GM23338 (cell line): ENCODE measurements at regions not wholly inside any gene's neighbourhood (a gene's known extent, or its start where the extent isn't known, plus 50 kb on each side); places are given as distances from the start of the nearest gene placed in this dataset.

Experiments used
- ATAC-seq: fragments of 200-7000 bp; cut with Tn5 transposase; 3 replicates; pipeline ENCODE4 v1.9.1; 2020
- DNase-seq: peaks from one replicate; pipeline ENCODE4 v3.0.0-alpha.2; 2015; ENCODE audit warnings: low spot score
- H2AFZ ChIP-seq: fragments of 200-600 bp; sonication (generic); 2 replicates; pipeline ENCODE4 v1.8.0; 2016; ENCODE audit warnings: antibody characterized with exemption, mild to moderate bottlenecking, moderate library complexity
- H3F3A ChIP-seq: fragments of 200-600 bp; sonication (generic); replicated peaks from 2 replicates; pipeline ENCODE4 v1.8.0; 2017; ENCODE audit warnings: antibody characterized with exemption, mixed run types, low read depth
- H3K27ac ChIP-seq: fragments of 200-600 bp; sonication (generic); 2 replicates; pipeline ENCODE4 v1.6.1; 2016; ENCODE audit warnings: low read depth
- H3K27me3 ChIP-seq: fragments of 200-600 bp; sonication (generic); 2 replicates; pipeline ENCODE4 v1.8.0; 2016; ENCODE audit warnings: mild to moderate bottlenecking, mixed run types, moderate library complexity; ENCODE audit not compliant: insufficient read depth
- H3K36me3 ChIP-seq: fragments of 200-600 bp; sonication (generic); 2 replicates; pipeline ENCODE4 v1.8.0; 2016; ENCODE audit warnings: mild to moderate bottlenecking; ENCODE audit not compliant: insufficient read depth
- H3K4me1 ChIP-seq: fragments of 200-600 bp; sonication (generic); 2 replicates; pipeline ENCODE4 v1.8.0; 2016; ENCODE audit warnings: mild to moderate bottlenecking, moderate library complexity; ENCODE audit not compliant: insufficient read depth
- H3K4me2 ChIP-seq: fragments of 200-600 bp; sonication (generic); 2 replicates; pipeline ENCODE4 v1.7.1; 2017; ENCODE audit warnings: mixed run types
- H3K4me3 ChIP-seq: fragments of 200-600 bp; sonication (generic); 2 replicates; pipeline ENCODE4 v1.6.1; 2016; ENCODE audit warnings: mixed run types
- H3K79me2 ChIP-seq: fragments of 200-600 bp; sonication (generic); replicated peaks from 2 replicates; pipeline ENCODE4 v1.8.0; 2017; ENCODE audit warnings: mild to moderate bottlenecking; ENCODE audit not compliant: insufficient read depth
- H3K9me2 ChIP-seq: fragments of 200-600 bp; sonication (generic); 2 replicates; pipeline ENCODE4 v1.8.0; 2017; ENCODE audit not compliant: insufficient read depth
- H4K20me1 ChIP-seq: fragments of 200-600 bp; sonication (generic); replicated peaks from 2 replicates; pipeline ENCODE4 v1.8.0; 2017; ENCODE audit warnings: mild to moderate bottlenecking; ENCODE audit not compliant: insufficient read depth
- H3K27ac Mint-ChIP-seq: 2 replicates; pipeline ENCODE4 v1.8.0; 2020; ENCODE audit warnings: inconsistent platforms, mild to moderate bottlenecking, moderate library complexity, mixed read lengths
- H3K27me3 Mint-ChIP-seq: 3 replicates; pipeline ENCODE4 v1.8.0; 2022; ENCODE audit warnings: low read depth, mild to moderate bottlenecking, moderate library complexity, mixed read lengths, inconsistent platforms; ENCODE audit not compliant: insufficient read depth, poor library complexity
- H3K36me3 Mint-ChIP-seq: 3 replicates; pipeline ENCODE4 v1.8.0; 2021; ENCODE audit warnings: low read depth, mild to moderate bottlenecking, inconsistent platforms, moderate library complexity, mixed read lengths
- H3K4me1 Mint-ChIP-seq: 3 replicates; pipeline ENCODE4 v1.8.0; 2020; ENCODE audit warnings: mild to moderate bottlenecking, inconsistent platforms, mixed read lengths
- H3K4me3 Mint-ChIP-seq: 3 replicates; pipeline ENCODE4 v1.8.0; 2021; ENCODE audit warnings: moderate library complexity, mild to moderate bottlenecking, inconsistent platforms, mixed read lengths
- H3K9me3 Mint-ChIP-seq: 3 replicates; pipeline ENCODE4 v1.8.0; 2020; ENCODE audit warnings: moderate library complexity, mild to moderate bottlenecking, inconsistent platforms, mixed read lengths
- CREB1 ChIP-seq: fragments of 250-450 bp; sonication (Bioruptor Pico); IDR thresholded peaks from 2 replicates; pipeline ENCODE4 v1.5.0; 2020; ENCODE audit warnings: low read depth, mild to moderate bottlenecking, moderate library complexity
- CTCF ChIP-seq, 2 experiments: fragments of 200-600 bp in 1 of 2; sonication (generic) in 1 of 2; conservative IDR thresholded peaks; 2 replicates each; pipeline versions ENCODE4 v1.5.1 to v1.6.1; 2016 to 2017; ENCODE audit warnings: antibody characterized with exemption in 2 of 2, low read depth in 2 of 2, mild to moderate bottlenecking in 2 of 2, moderate library complexity in 1 of 2
- ETS1 ChIP-seq: IDR thresholded peaks from 2 replicates; pipeline ENCODE4 v1.6.1; 2016; ENCODE audit warnings: antibody characterized with exemption
- EZH2 ChIP-seq: fragments of 200-600 bp; sonication (generic); IDR thresholded peaks from one replicate; pipeline ENCODE4 v1.8.0; 2017; ENCODE audit warnings: antibody characterized with exemption, mild to moderate bottlenecking, low read depth; ENCODE audit not compliant: unreplicated experiment
- JUNB ChIP-seq: IDR thresholded peaks from one replicate; pipeline ENCODE4 v1.6.1; 2016; ENCODE audit warnings: antibody characterized with exemption; ENCODE audit not compliant: unreplicated experiment
- NANOG ChIP-seq: IDR thresholded peaks from 2 replicates; pipeline ENCODE4 v1.6.1; 2016; ENCODE audit warnings: antibody characterized with exemption, borderline replicate concordance
- POLR2AphosphoS5 ChIP-seq: IDR thresholded peaks from 2 replicates; pipeline ENCODE4 v1.6.1; 2016; ENCODE audit warnings: antibody characterized with exemption, low read depth
- STAT1 ChIP-seq: IDR thresholded peaks from one replicate; pipeline ENCODE4 v1.6.1; 2016; ENCODE audit warnings: antibody characterized with exemption; ENCODE audit not compliant: unreplicated experiment

GRCh38 chr4:140271553-140271952 is 101.9 kb upstream of the SCOC start (continued):
- no peak for TF ChIP-seq NANOG

- Histone ChIP-seq H3K36me3 (no peaks in the 10 kb centered on the region), H3F3A (no peaks in the 10 kb centered on the region), H3K27me3 (no peaks in the 10 kb centered on the region), H3K27ac (no peak overlapping the region), H3K79me2 (no peaks in the 10 kb centered on the region), H4K20me1 (no peaks in the 10 kb centered on the region), H2AFZ (no peak overlapping the region), H3K9me2 (no peaks in the 10 kb centered on the region), H3K4me2 (no peak overlapping the region), H3K4me1 (peaks cover 10% of the 10 kb centered on the region), H3K4me3 (no peak overlapping the region)
- no peak for TF ChIP-seq STAT1
- TF ChIP-seq EZH2: no peak
- no peak for TF ChIP-seq CREB1 (CRISPR knock-in tag)
- TF ChIP-seq JUNB: no peak
- TF ChIP-seq NANOG: no peak
- TF ChIP-seq POLR2AphosphoS5: no peak
- no peak for TF ChIP-seq CTCF (conservative IDR thresholded peaks at IDR 0.05; ENCODE audit: low read depth in 2 of 2)
- Mint-ChIP-seq H3K4me1 (peaks cover 14% of the 10 kb centered on the region), H3K9me3 (no peaks in the 10 kb centered on the region), H3K27me3 (peaks cover 6% of the 10 kb centered on the region), H3K4me3 (no peak overlapping the region), H3K27ac (no peak overlapping the region), H3K36me3 (no peaks in the 10 kb centered on the region)
- ATAC-seq (no peak), DNase-seq (no peak)
Measured at GRCh38 chr4:140269369-140269768, 104.1 kb upstream of the SCOC start.

GRCh38 chr4:140268186-140268841 is 105.1 kb upstream of the SCOC start:
- TF ChIP-seq POLR2AphosphoS5: no peak
- ATAC-seq (no peak), DNase-seq (no peak)
- H3K4me1 Mint-ChIP-seq: peaks cover 14% of the 10 kb centered on the region
- no peak overlapping the region for H3K27ac ChIP-seq
- no peaks in the 10 kb centered on the region for H3K36me3 Mint-ChIP-seq
- 0 out of 2 replicates have a peak, but pooled peaks cover 3% of the 10 kb centered on the region for H3K9me2 ChIP-seq
- H3K9me3 Mint-ChIP-seq: no peaks in the 10 kb centered on the region
- H3K36me3 ChIP-seq: no peaks in the 10 kb centered on the region
- no peak overlapping the region for H3K4me3 ChIP-seq
- peaks cover 10% of the 10 kb centered on the region for H3K4me1 ChIP-seq
- H3K27me3 Mint-ChIP-seq: peaks cover 6% of the 10 kb centered on the region
- H3K27ac Mint-ChIP-seq: no peak overlapping the region
- H3K4me3 Mint-ChIP-seq: no peak overlapping the region
- peak overlapping the region; percentile 93 for H2AFZ ChIP-seq
- H3K27me3 ChIP-seq: no peaks in the 10 kb centered on the region
- no peak overlapping the region for H3K4me2 ChIP-seq
- no peaks in the 10 kb centered on the region for H3K79me2 ChIP-seq
- H3F3A ChIP-seq: no peaks in the 10 kb centered on the region
- no peaks in the 10 kb centered on the region for H4K20me1 ChIP-seq

- Histone ChIP-seq H3K79me2 (no peaks in the 10 kb centered on the region), H3K27ac (no peak overlapping the region), H3F3A (no peaks in the 10 kb centered on the region), H3K36me3 (no peaks in the 10 kb centered on the region), H2AFZ (peak overlapping the region; percentile 93), H4K20me1 (no peaks in the 10 kb centered on the region), H3K4me2 (0 out of 2 replicates have a peak overlapping the region, but pooled peaks have one; percentile 55), H3K9me2 (0 out of 2 replicates have a peak, but pooled peaks cover 3% of the 10 kb centered on the region), H3K27me3 (no peaks in the 10 kb centered on the region), H3K4me3 (no peak overlapping the region), H3K4me1 (peaks cover 10% of the 10 kb centered on the region)
- H3K36me3 Mint-ChIP-seq: no peaks in the 10 kb centered on the region
- no peak overlapping the region for H3K27ac Mint-ChIP-seq
- DNase-seq: peak; percentile 44
- peaks cover 15% of the 10 kb centered on the region for H3K4me1 Mint-ChIP-seq
- H3K9me3 Mint-ChIP-seq: no peaks in the 10 kb centered on the region
- ATAC-seq: peak; percentile 62
- peaks cover 6% of the 10 kb centered on the region for H3K27me3 Mint-ChIP-seq
- no peak overlapping the region for H3K4me3 Mint-ChIP-seq
- no peak for TF ChIP-seq POLR2AphosphoS5
- no peak for TF ChIP-seq ETS1
- no peak for TF ChIP-seq JUNB
Measured at GRCh38 chr4:140267576-140267975, 105.9 kb upstream of the SCOC start.
